ENCODE measurements at regions not wholly inside any gene's neighbourhood (a gene's known extent, or its start where the extent isn't known, plus 50 kb on each side); places are given as distances from the start of the nearest gene placed in this dataset.
A peak's percentile ranks its signal among the peaks of the same experiment; 100 is the strongest.

GRCh38 chr20:50256577-50256976 lies 65.9 kb downstream of the CEBPB start:
- DNase-seq (ENCODE audit: low read depth), result peak; percentile 46
- no peak overlapping the region for H3K4me3 ChIP-seq (ENCODE audit: low read depth, low read length)
- TF ChIP-seq CTCF (IDR thresholded peaks at IDR 0.05; ENCODE audit: low read depth, low read length) (no peak), POLR2A (IDR thresholded peaks at IDR 0.05; ENCODE audit: extremely low read depth, insufficient read length) (no peak), MYC (IDR thresholded peaks at IDR 0.05; ENCODE audit: low read depth, low read length) (no peak), MAX (IDR thresholded peaks at IDR 0.05; ENCODE audit: low read depth, low read length) (no peak)

- DNase-seq (ENCODE audit: low read depth), result no peak
- no peak overlapping the region for H3K4me3 ChIP-seq (ENCODE audit: low read depth, low read length)
- TF ChIP-seq POLR2A (IDR thresholded peaks at IDR 0.05; ENCODE audit: extremely low read depth, insufficient read length) (no peak), CTCF (IDR thresholded peaks at IDR 0.05; ENCODE audit: low read depth, low read length) (no peak), MYC (IDR thresholded peaks at IDR 0.05; ENCODE audit: low read depth, low read length) (no peak), MAX (IDR thresholded peaks at IDR 0.05; ENCODE audit: low read depth, low read length) (no peak)
Observed at GRCh38 chr20:50257860-50258259, 67.2 kb downstream of the CEBPB start.

GRCh38 chr20:50258790-50259483 lies 68.3 kb downstream of the CEBPB start:
- DNase-seq (ENCODE audit: low read depth), result no peak
- H3K4me3 ChIP-seq (ENCODE audit: low read depth, low read length), result no peak overlapping the region
- TF ChIP-seq CTCF (IDR thresholded peaks at IDR 0.05; ENCODE audit: low read depth, low read length), result no peak
- no peak for TF ChIP-seq MAX (IDR thresholded peaks at IDR 0.05; ENCODE audit: low read depth, low read length)
- no peak for TF ChIP-seq MYC (IDR thresholded peaks at IDR 0.05; ENCODE audit: low read depth, low read length)
- no peak for TF ChIP-seq POLR2A (IDR thresholded peaks at IDR 0.05; ENCODE audit: extremely low read depth, insufficient read length)

- no peak for DNase-seq (ENCODE audit: low read depth)
- no peak for TF ChIP-seq POLR2A (IDR thresholded peaks at IDR 0.05; ENCODE audit: extremely low read depth, insufficient read length)
- no peak for TF ChIP-seq MYC (IDR thresholded peaks at IDR 0.05; ENCODE audit: low read depth, low read length)
- no peak for TF ChIP-seq MAX (IDR thresholded peaks at IDR 0.05; ENCODE audit: low read depth, low read length)
- TF ChIP-seq CTCF (IDR thresholded peaks at IDR 0.05; ENCODE audit: low read depth, low read length), result no peak
Observed at GRCh38 chr20:50259705-50260478, 69.3 kb downstream of the CEBPB start.

GRCh38 chr20:50260479-50261221 lies 70.0 kb downstream of the CEBPB start:
- TF ChIP-seq POLR2A (IDR thresholded peaks at IDR 0.05; ENCODE audit: extremely low read depth, insufficient read length) (no peak), MAX (IDR thresholded peaks at IDR 0.05; ENCODE audit: low read depth, low read length) (no peak), MYC (IDR thresholded peaks at IDR 0.05; ENCODE audit: low read depth, low read length) (no peak), CTCF (IDR thresholded peaks at IDR 0.05; ENCODE audit: low read depth, low read length) (no peak)
- no peak overlapping the region for H3K4me3 ChIP-seq (ENCODE audit: low read depth, low read length)
- DNase-seq (ENCODE audit: low read depth), result peak; percentile 74

More at GRCh38 chr20:50259705-50260478, 69.3 kb downstream of the CEBPB start:
- H3K4me3 ChIP-seq (ENCODE audit: low read depth, low read length), result no peak overlapping the region

All from NB4 (cell line).